CD4-positive, alpha-beta T cell (primary cell): ENCODE measurements at regions not wholly inside any gene's neighbourhood (a gene's known extent, or its start where the extent isn't known, plus 50 kb on each side); places are given as distances from the start of the nearest gene placed in this dataset.
A peak's percentile ranks its signal among the peaks of the same experiment; 100 is the strongest.

Experiments
- ATAC-seq: fragments of 200-7000 bp; cut with Tn5 transposase; one replicate; pipeline ENCODE4 v1.10.0; 2022; ENCODE audit warnings: mild to moderate bottlenecking; ENCODE audit not compliant: poor library complexity
- CTCF ChIA-PET: fragments of 350-600 bp; sonication (Branson Sonifier 250); formaldehyde crosslinking; loops from one replicate; lab custom pipeline; 2021; ENCODE audit warnings: antibody characterized with exemption, inconsistent platforms; lab: Charles Lee
- POLR2A ChIA-PET: fragments of 350-600 bp; sonication (Branson Sonifier 250); formaldehyde crosslinking; loops from one replicate; lab custom pipeline; 2021; ENCODE audit warnings: antibody characterized with exemption, inconsistent platforms; lab: Charles Lee
- DNase-seq, 14 experiments: peaks; one replicate each; pipeline ENCODE4 v3.0.0-alpha.2; 2013 to 2020; ENCODE audit warnings: mixed read lengths in 2 of 14
- H3K27ac ChIP-seq, 2 donors: one replicate each; pipeline versions ENCODE4 v1.5.1 to v1.7.0; 2013; ENCODE audit warnings: low read length in 2 of 2, low read depth in 1 of 2, mild to moderate bottlenecking in 1 of 2
- H3K27me3 ChIP-seq, 2 experiments: 1 replicate in 1 of 2; 2 replicates in 1 of 2; pipeline versions ENCODE4 v1.6.1 to v1.7.0; 2013; ENCODE audit warnings: low read length in 2 of 2, control low read depth in 1 of 2, mild to moderate bottlenecking in 1 of 2, moderate library complexity in 1 of 2; ENCODE audit not compliant: insufficient read depth in 2 of 2, control insufficient read depth in 1 of 2
- H3K36me3 ChIP-seq: one replicate; pipeline ENCODE4 v1.6.1; 2013; ENCODE audit warnings: low read length, control low read depth; ENCODE audit not compliant: insufficient read depth
- H3K4me1 ChIP-seq: one replicate; pipeline ENCODE4 v1.6.1; 2013; ENCODE audit warnings: low read length, control low read depth; ENCODE audit not compliant: insufficient read depth
- H3K4me3 ChIP-seq: one replicate; pipeline ENCODE4 v1.5.1; 2013; ENCODE audit warnings: mild to moderate bottlenecking, low read length, moderate library complexity
- H3K9me3 ChIP-seq, 2 experiments: 1 replicate in 1 of 2; 2 replicates in 1 of 2; pipeline versions ENCODE4 v1.6.1 to v1.7.0; 2013; ENCODE audit warnings: low read length in 2 of 2, mild to moderate bottlenecking in 2 of 2, control low read depth in 1 of 2, moderate library complexity in 1 of 2; ENCODE audit not compliant: control insufficient read depth in 1 of 2, insufficient read depth in 1 of 2
- H3K27ac Mint-ChIP-seq: one replicate; pipeline ENCODE4 v1.8.0; 2020; ENCODE audit warnings: mixed read lengths
- H3K27me3 Mint-ChIP-seq: one replicate; pipeline ENCODE4 v1.8.0; 2021; ENCODE audit warnings: mixed read lengths
- H3K36me3 Mint-ChIP-seq: one replicate; pipeline ENCODE4 v1.8.0; 2021; ENCODE audit warnings: low read depth, mixed read lengths
- H3K4me1 Mint-ChIP-seq: one replicate; pipeline ENCODE4 v1.8.0; 2021; ENCODE audit warnings: low read depth, mixed read lengths
- H3K4me3 Mint-ChIP-seq: one replicate; pipeline ENCODE4 v1.8.0; 2020; ENCODE audit warnings: mild to moderate bottlenecking, mixed read lengths
- H3K9me3 Mint-ChIP-seq: one replicate; pipeline ENCODE4 v1.8.0; 2020; ENCODE audit warnings: mixed read lengths
- CTCF ChIP-seq: fragments of 200-600 bp; IDR thresholded peaks from one replicate; pipeline ENCODE4 v1.8.0; 2022; ENCODE audit warnings: antibody characterized with exemption, mild to moderate bottlenecking
- intact Hi-C, 2 experiments: fragments of 100-400 bp; cut with DNase I in 1 of 2; cut with micrococcal nuclease in 1 of 2; formaldehyde crosslinking; loops; one replicate each; pipeline versions ENCODE4 v1.15.1 to v1.9.0; 2023 to 2025; cut with DNase I, micrococcal nuclease

GRCh38 chr4:10212400-10212799 lies 95.8 kb upstream of the WDR1 start:
- Histone ChIP-seq H3K36me3 (no peaks in the 10 kb centered on the region), H3K9me3 (no peaks in the 10 kb centered on the region), H3K4me1 (no peaks in the 10 kb centered on the region), H3K4me3 (no peak overlapping the region), H3K27me3 (no peaks in the 10 kb centered on the region), H3K27ac (no peak overlapping the region)
- no peaks in the 10 kb centered on the region for H3K36me3 Mint-ChIP-seq
- ChIA-PET POLR2A (no interaction called here), CTCF (no interaction called here)
- no peak for TF ChIP-seq CTCF
- ATAC-seq (no peak), DNase-seq (no peak)
- no peaks in the 10 kb centered on the region for H3K27me3 Mint-ChIP-seq
- no peak overlapping the region for H3K4me3 Mint-ChIP-seq
- intact Hi-C loops, result no loop called here
- H3K4me1 Mint-ChIP-seq, result no peaks in the 10 kb centered on the region
- no peaks in the 10 kb centered on the region for H3K9me3 Mint-ChIP-seq
- H3K27ac Mint-ChIP-seq, result no peak overlapping the region

DNA sequence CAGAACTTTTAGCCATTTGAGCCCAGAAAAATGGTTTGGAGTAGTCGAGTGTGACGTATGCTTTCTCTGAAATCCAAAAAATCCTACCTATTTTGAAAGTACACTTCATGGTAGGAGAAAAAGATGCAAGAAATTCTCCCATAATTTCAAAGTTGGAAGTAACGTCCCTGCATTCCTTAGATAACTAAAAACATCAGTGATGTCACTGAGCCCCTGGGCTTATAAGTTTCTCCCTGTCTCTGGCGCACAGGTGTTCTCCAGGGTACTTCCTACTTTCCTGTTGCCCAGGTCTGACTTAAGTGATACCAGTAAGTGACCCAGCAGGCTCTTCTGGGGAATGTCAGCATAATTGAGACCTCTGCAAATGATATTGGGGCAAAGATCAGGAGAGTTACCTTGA lies 90.5 kb upstream of the WDR1 start:
- intact Hi-C loops, result no loop called here
- H3K4me1 ChIP-seq, result no peaks in the 10 kb centered on the region
- no peaks in the 10 kb centered on the region for H3K36me3 ChIP-seq
- Mint-ChIP-seq H3K27me3 (no peaks in the 10 kb centered on the region), H3K36me3 (no peaks in the 10 kb centered on the region), H3K4me3 (no peak overlapping the region), H3K9me3 (no peaks in the 10 kb centered on the region), H3K4me1 (no peaks in the 10 kb centered on the region), H3K27ac (no peak overlapping the region)
- H3K9me3 ChIP-seq, result no peaks in the 10 kb centered on the region
- TF ChIP-seq CTCF, result no peak
- no peak for DNase-seq
- ChIA-PET POLR2A (no interaction called here), CTCF (no interaction called here)
- ATAC-seq, result no peak
- no peaks in the 10 kb centered on the region for H3K27me3 ChIP-seq
- no peak overlapping the region for H3K4me3 ChIP-seq
- H3K27ac ChIP-seq, result no peak overlapping the region

DNA sequence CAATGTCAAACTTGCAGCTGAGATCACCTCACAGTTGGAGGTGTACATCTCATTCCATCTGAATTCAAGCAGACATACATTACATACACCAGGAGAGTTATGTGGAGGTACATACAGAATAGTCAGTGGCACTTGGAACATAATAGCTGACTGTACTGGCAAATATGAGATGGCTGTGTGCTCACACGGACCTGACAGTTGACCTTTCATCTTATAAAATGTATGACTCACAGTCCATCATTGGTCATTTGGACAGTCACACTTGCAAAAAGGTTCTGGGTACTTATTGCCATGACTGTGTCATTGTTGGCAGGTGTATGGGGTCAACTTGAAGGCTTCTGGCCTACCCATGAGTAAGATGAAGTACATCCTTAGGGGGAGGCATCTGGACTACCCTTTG lies 88.6 kb upstream of the WDR1 start:
- H3K27ac Mint-ChIP-seq, result no peak overlapping the region
- no peaks in the 10 kb centered on the region for H3K36me3 Mint-ChIP-seq
- Histone ChIP-seq H3K9me3 (no peaks in the 10 kb centered on the region), H3K4me1 (no peaks in the 10 kb centered on the region), H3K4me3 (no peak overlapping the region), H3K27me3 (no peaks in the 10 kb centered on the region), H3K36me3 (no peaks in the 10 kb centered on the region), H3K27ac (no peak overlapping the region)
- DNase-seq, result peak in 1 of 14 experiments; percentile 1
- H3K4me3 Mint-ChIP-seq, result no peak overlapping the region
- no peak for ATAC-seq
- H3K4me1 Mint-ChIP-seq, result no peaks in the 10 kb centered on the region
- H3K27me3 Mint-ChIP-seq, result no peaks in the 10 kb centered on the region
- ChIA-PET POLR2A (no interaction called here), CTCF (no interaction called here)
- H3K9me3 Mint-ChIP-seq, result no peaks in the 10 kb centered on the region
- no peak for TF ChIP-seq CTCF
- intact Hi-C loops, result no loop called here
